Renal cortex interstitium (tissue), 11 donors: ENCODE measurements at regions not wholly inside any gene's neighbourhood (a gene's known extent, or its start where the extent isn't known, plus 50 kb on each side); places are given as distances from the start of the nearest gene placed in this dataset.
"Not testable (repeated sequence)": the region's sequence is repeated elsewhere in the genome, so short reads cannot be mapped to it uniquely, and the experiment has no call there.

Source experiments
- DNase-seq, 11 donors: peaks; one replicate each; pipeline ENCODE4 v3.0.0-alpha.2; 2013; ENCODE audit warnings: low read depth in 9 of 11, low spot score in 4 of 11; ENCODE audit errors: extremely low read depth in 1 of 11

DNA sequence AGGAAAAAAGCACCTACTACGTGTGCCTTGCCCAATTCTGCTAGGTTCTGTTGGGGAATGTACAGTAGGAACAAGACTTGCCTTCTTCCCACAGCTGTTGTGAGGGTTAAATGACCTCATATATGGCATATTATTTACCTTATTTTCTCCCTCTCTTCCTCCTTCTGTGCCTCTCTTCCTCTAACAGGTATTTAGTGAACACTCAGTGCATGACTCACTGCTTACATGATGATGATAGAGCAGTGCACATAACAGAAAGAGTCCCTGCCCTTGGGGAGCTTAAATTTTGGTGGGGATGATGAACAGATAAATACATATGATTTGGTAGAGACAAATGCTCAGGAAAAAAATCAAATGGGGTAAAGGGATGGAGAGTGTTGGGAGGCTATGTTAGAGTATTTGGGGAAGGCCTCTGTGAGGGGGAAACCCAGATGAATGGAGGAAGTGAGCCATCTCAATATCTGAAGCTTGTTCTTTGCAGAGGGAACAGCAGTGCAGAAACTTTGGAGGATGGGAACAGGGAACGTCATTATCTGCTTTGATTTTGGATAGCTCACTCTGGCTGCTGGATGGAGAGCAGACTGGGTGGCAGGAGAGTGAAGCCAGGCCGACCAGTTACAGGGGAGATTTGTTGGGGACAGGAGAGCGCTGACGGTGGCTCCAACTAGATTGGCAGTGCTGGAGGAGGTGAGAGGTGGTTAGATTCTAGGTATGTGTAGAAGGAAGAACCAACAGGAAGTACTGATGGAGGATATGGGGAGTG lies 95.5 kb upstream of the TENM4 start:
- no peak for DNase-seq

- DNase-seq, result no peak
These were observed 94.8 kb upstream of the TENM4 start for GRCh38 chr11:79535606-79536005.

DNA sequence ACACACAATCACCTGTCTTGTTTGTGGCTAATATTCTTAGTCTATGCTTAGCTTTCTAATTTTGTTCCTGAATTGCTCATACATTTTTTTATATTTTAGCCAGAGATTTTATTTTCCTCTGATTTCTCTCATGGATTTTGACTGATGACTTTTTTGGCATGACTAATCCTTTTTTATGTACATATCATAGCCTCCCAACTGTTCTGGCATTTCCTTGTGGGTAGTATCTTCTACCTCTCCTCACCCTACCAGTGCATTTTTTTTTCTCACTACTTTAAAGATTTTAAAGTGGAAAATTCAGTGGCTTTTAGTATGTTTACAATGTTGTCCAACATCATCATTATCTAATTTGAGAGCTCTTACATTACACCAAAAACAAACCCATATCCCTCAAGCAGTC lies 84.4 kb upstream of the TENM4 start:
- DNase-seq, result no peak

DNA sequence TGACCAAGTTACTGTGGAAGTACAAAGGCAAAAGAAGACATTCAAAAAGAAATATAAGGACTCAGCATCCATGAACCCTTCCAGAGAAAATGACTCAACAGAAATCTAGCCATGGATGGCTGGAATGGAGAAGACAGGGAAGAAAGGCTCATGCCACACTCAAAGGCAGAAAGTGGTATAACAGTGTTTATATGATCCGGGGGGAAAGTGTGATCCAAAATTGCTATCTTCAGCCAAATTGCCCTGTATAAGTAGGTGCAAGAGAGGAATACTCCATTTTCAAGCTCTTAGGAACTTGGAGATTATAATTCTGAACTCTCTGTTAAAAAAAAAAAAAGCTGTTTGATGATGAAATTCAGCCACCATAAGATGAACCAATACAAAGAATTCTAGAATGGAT lies 81.8 kb upstream of the TENM4 start:
- no peak for DNase-seq

- no peak for DNase-seq
These were observed 79.3 kb upstream of the TENM4 start for GRCh38 chr11:79520086-79520485.

GRCh38 chr11:79515781-79516180 lies 75.0 kb upstream of the TENM4 start:
- no peak for DNase-seq

- no peak for DNase-seq
These were observed 73.9 kb upstream of the TENM4 start for GRCh38 chr11:79514695-79515094.

DNA sequence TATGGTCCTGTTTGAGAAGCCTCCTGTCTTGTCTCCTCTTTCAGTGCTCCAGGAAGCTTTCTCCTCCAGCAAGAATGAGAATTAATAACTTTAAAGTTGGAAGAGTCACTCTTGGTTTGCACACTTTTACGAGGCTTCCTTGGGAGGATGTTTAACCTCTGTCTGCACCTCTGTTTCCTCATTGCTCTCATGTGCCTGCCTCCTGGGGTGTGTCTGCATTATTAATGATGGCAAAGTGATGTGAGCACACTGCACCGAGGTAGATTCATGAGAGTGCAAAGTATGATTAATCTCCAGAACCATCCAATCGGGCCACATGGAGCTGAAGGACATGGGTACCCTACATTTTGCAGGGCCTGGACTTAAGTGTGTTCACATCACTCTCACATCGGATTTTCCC lies 73.5 kb upstream of the TENM4 start:
- DNase-seq, result no peak

DNA sequence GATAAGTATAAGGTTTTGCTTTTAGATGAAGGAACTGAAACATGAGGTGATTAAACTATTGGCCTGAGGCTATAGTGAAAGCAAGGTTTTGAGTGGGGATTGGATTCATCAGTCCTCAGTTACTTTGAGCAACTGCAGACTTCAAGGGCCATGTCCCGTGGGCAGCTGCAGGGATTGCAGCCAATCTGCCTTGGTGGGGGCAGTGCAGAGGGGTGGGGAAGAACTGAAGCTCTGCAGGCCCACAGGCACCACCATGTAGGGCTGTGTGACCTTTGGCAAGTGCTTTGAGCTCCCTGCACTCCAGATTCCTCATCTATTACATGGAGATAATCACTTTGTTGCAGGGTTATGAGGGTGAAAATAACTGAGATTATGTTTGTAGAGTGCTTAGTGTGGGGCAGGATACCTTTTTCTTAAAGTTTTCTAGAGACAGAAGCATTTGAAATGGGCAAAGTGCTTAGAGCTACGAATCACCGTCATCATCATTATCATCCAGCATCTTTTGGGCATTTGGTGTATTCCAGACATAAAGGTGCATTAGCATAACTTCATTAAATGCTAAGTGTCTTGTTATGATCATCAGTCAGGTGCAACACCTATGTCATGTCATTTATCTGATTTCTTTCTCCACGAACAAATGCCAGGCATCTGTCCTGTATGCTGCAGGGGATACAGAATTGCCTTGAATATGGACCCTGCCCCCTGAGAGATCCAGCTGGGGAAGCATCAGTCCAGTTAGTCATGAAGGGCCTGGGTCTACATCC lies 72.1 kb upstream of the TENM4 start:
- DNase-seq, result no peak

DNA sequence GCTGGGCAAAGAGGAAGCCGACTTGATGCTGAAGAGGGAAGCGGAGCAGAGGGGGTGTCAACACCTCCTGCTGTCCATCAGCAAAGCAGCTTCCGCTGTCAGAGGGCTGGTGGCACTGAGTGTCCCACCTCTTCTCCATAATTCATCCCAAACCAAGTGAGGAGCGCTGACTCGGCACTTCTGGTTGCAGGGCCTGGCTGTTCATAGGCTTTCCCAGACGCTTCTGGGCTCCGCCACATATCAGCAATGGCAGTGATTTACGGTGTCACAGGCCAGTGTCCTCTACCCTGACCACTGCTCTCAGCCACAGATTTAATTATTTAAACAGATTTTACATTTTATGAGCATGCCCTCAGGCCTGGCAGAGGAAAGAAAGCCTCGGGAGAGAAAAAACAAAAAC lies 70.1 kb upstream of the TENM4 start:
- DNase-seq, result peak in 3 of 11 donors; percentile 8 to 24 (median 12)

DNA sequence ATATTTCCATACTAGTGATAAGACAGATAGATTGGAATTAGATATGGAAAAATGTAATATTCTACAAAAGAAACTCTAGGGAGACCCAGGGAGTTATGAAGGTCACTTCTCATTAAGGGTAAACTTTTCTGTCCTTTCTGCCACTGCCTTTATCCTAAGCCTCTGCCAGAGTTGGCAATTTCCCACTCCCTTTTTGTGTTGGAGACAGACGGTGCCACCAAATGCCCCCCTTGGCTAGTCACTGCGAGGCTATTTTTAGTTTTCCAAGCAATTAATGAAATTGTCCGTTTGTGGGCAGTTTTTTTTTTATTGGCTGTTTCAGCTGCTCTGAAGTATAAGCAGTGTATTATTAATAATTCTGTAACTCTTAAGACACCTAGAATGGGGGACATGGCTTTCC lies 67.6 kb upstream of the TENM4 start:
- no peak for DNase-seq

- DNase-seq, result no peak
These were observed 66.9 kb upstream of the TENM4 start for GRCh38 chr11:79507706-79508105.

DNA sequence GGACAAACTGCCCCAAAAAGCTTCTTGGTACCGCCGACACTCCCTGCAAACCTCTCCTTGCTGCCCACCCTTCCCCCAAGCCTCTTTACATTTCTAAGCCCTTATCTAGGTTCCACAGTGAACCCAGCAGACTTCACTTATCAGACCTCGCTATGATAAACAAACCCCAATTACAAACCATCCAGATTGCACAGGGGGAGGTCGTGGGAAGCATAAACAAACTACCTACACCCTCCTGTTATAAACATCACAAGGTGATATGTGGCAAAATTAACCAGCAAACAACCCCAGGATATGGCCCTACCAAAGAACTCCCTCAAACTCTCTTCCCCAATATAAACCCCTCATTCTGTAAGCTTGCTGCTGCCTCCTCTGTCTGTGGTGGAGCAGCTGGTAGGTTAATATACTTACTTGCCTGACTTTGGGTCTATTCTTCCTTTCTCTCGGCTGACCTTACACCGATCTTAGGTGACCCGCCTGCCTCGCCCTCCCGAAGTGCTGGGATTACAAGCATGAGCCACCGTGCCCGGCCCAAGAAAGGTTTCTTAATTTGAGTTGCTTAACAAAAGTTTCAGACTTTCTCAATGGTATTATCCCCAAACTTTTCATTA lies 66.0 kb upstream of the TENM4 start:
- no peak for DNase-seq

DNA sequence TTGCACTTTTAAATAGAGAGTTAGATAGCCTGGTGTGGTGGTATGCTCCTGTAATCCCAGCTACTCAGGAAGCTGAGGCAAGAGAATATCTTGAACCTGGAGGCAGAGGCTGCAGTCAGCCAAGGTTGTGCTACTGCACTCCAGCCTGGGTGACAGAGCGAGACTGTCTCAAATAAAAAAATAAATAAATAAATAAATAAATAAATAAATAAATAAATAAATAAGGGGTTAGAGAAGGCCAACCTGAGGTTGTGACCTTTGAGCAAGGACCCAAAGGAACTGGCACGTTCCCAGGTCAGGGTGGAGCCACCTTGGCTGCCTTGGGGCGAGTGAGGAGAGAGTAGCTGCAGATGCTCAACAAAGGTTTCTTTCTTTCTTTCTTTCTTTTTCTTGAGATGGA lies 65.3 kb upstream of the TENM4 start:
- DNase-seq, result no peak

DNA sequence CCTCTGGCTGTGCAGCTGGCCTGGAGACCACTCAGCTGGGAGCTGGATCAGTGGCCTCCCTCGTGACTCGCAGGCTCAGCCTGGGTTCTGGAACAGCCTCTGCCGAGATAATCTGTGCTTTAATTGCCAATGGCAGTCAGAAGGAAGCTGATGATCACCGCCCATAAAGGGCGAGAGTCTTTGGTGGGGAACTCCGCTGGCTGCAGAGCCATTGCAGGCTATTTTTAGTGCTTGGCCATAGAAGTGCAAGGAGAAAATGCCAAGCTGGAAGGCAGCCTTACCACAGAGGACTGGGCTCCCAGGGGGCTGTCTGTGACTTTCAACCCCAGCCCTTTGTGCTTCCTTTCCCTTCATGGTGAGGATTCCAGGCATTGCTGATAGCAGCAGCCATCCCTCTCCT lies 62.2 kb upstream of the TENM4 start:
- no peak for DNase-seq

- no peak for DNase-seq
These were observed 60.9 kb upstream of the TENM4 start for GRCh38 chr11:79501707-79502106.

DNA sequence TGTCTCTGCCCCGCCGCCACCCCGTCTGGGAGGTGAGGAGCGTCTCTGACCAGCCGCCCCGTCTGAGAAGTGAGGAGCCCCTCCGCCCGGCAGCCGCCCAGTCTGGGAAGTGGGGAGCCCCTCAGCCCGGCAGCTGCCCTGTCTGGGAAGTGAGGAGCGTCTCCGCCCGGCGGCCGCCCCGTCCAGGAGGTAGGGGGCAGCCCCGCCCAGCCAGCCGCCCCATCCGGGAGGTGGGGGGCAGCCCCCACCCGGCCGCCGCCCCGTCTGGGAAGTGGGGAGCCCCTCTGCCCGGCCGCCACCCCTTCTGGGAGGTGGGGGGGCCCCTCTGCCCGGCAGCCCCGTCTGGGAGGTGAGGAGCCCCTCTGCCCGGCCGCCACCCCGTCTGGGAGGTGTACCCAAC lies 59.1 kb upstream of the TENM4 start:
- DNase-seq, result not testable (repeated sequence)

GRCh38 chr11:79498667-79499066 lies 57.8 kb upstream of the TENM4 start:
- no peak for DNase-seq

DNA sequence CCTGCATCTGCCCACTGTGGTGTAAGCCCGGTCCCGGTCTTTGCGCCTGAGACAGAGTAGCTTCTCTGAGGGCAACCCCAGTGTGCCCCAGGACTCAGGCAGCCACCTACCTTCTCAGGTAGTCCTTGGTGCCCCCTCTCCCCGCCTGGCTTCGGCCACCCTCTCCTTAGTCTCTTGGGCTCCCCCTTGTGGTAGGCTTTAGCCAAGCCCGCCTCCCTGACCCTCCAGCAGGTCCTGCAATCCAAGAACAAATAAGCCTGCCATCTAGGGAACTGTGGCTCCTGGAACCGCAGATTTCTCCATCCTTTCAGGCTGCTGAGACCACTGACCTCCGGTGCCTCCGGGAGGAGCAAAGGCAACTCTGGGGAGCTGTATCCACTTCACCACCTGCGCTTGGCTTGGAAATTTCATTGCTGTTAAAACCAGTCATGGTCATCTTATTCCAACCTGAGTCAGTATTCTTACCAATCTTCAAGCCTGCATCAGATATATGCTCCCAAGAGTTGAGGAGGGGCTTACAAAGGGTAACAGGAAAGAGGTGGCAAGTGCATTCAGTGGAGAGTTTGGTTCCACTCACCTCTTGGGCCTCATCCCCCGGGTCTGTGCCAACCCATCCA lies 52.8 kb upstream of the TENM4 start:
- DNase-seq, result peak; percentile 33 to 74 (median 56)

GRCh38 chr11:79492008-79492407 lies 51.2 kb upstream of the TENM4 start:
- no peak for DNase-seq
